ENCODE measurements at regions not wholly inside any gene's neighbourhood (a gene's known extent, or its start where the extent isn't known, plus 50 kb on each side); places are given as distances from the start of the nearest gene placed in this dataset.

GRCh38 chr1:192453360-192453992 lies 122.1 kb upstream of the RGS1 start:
- no peak overlapping the region for H3K27ac ChIP-seq (ENCODE audit: low read length)
- no peak overlapping the region for H3K4me2 ChIP-seq (ENCODE audit: low read length)
- no peaks in the 10 kb centered on the region for H4K20me1 ChIP-seq (ENCODE audit: insufficient read depth)
- no peaks in the 10 kb centered on the region for H3F3A ChIP-seq (ENCODE audit: insufficient read depth, low read length, poor library complexity, severe bottlenecking)
- H3K9ac ChIP-seq (ENCODE audit: low read length), result no peak overlapping the region
- H3K9me3 ChIP-seq (ENCODE audit: low read length), result no peaks in the 10 kb centered on the region
- no peak for TF ChIP-seq RAD21 (conservative IDR thresholded peaks at IDR 0.05)
- TF ChIP-seq CTCF (IDR thresholded peaks at IDR 0.05; ENCODE audit: poor library complexity, severe bottlenecking), result no peak
- TF ChIP-seq REST (IDR thresholded peaks at IDR 0.05; ENCODE audit: borderline replicate concordance), result no peak
- TF ChIP-seq MXI1 (conservative IDR thresholded peaks at IDR 0.05; ENCODE audit: poor library complexity, severe bottlenecking), result no peak
- TF ChIP-seq SMC3 (conservative IDR thresholded peaks at IDR 0.05; ENCODE audit: poor library complexity), result no peak
- TF ChIP-seq EP300 (conservative IDR thresholded peaks at IDR 0.05; ENCODE audit: poor library complexity, severe bottlenecking), result no peak
- no peak for TF ChIP-seq TAF1 (IDR thresholded peaks at IDR 0.05; ENCODE audit: low read depth)
- TF ChIP-seq EZH2 (IDR thresholded peaks at IDR 0.05; ENCODE audit: borderline replicate concordance, insufficient read depth, low read length, poor library complexity, severe bottlenecking), result no peak
- no peak for TF ChIP-seq POLR2AphosphoS5 (IDR thresholded peaks at IDR 0.05)
- no peak overlapping the region for H3K4me3 ChIP-seq (ENCODE audit: low read length)
- no peak overlapping the region for H2AFZ ChIP-seq (ENCODE audit: low read depth, low read length)
- no peaks in the 10 kb centered on the region for H3K27me3 ChIP-seq (ENCODE audit: insufficient read depth, low read depth, low read length)
- H3K79me2 ChIP-seq (replicated peaks; ENCODE audit: insufficient read depth, low read length), result no peaks in the 10 kb centered on the region
- no peaks in the 10 kb centered on the region for H3K36me3 ChIP-seq (ENCODE audit: insufficient read depth, low read length)
- no peaks in the 10 kb centered on the region for H3K9me2 ChIP-seq (ENCODE audit: insufficient read depth, low read length)

GRCh38 chr1:192459467-192459866 lies 116.1 kb upstream of the RGS1 start:
- Histone ChIP-seq H3K9me3 (ENCODE audit: low read length) (no peaks in the 10 kb centered on the region), H2AFZ (ENCODE audit: low read depth, low read length) (no peak overlapping the region), H4K20me1 (ENCODE audit: insufficient read depth) (no peaks in the 10 kb centered on the region), H3K27me3 (ENCODE audit: insufficient read depth, low read depth, low read length) (no peaks in the 10 kb centered on the region), H3K36me3 (ENCODE audit: insufficient read depth, low read length) (no peaks in the 10 kb centered on the region), H3K9me2 (ENCODE audit: insufficient read depth, low read length) (no peaks in the 10 kb centered on the region), H3K27ac (ENCODE audit: low read length) (no peak overlapping the region), H3F3A (ENCODE audit: insufficient read depth, low read length, poor library complexity, severe bottlenecking) (no peaks in the 10 kb centered on the region), H3K79me2 (replicated peaks; ENCODE audit: insufficient read depth, low read length) (no peaks in the 10 kb centered on the region), H3K9ac (ENCODE audit: low read length) (no peak overlapping the region), H3K4me2 (ENCODE audit: low read length) (no peak overlapping the region), H3K4me3 (ENCODE audit: low read length) (no peak overlapping the region)
- TF ChIP-seq RAD21 (conservative IDR thresholded peaks at IDR 0.05) (no peak), EZH2 (IDR thresholded peaks at IDR 0.05; ENCODE audit: borderline replicate concordance, insufficient read depth, low read length, poor library complexity, severe bottlenecking) (no peak), TAF1 (IDR thresholded peaks at IDR 0.05; ENCODE audit: low read depth) (no peak), CTCF (IDR thresholded peaks at IDR 0.05; ENCODE audit: poor library complexity, severe bottlenecking) (no peak), EP300 (conservative IDR thresholded peaks at IDR 0.05; ENCODE audit: poor library complexity, severe bottlenecking) (peak; percentile 92), POLR2AphosphoS5 (IDR thresholded peaks at IDR 0.05) (peak; percentile 67)
